H1 (cell line): ENCODE measurements at regions not wholly inside any gene's neighbourhood (a gene's known extent, or its start where the extent isn't known, plus 50 kb on each side); places are given as distances from the start of the nearest gene placed in this dataset.

Source experiments
- CEBPB ChIP-seq: IDR thresholded peaks from 2 replicates; pipeline ENCODE4 v1.6.1; 2012; ENCODE audit warnings: low read depth, low read length
- CHD7 ChIP-seq: fragments of 300-600 bp; sonication (generic); IDR thresholded peaks from 2 replicates; pipeline ENCODE4 v1.7.1; 2012; ENCODE audit warnings: low read length, moderate library complexity, mild to moderate bottlenecking, inconsistent platforms; ENCODE audit not compliant: insufficient replicate concordance
- RFX5 ChIP-seq: IDR thresholded peaks from 2 replicates; pipeline ENCODE4 v1.6.1; 2011; ENCODE audit warnings: low read depth, low read length, improper control_type of control experiment, borderline replicate concordance
- SUZ12 ChIP-seq: fragments of 200-600 bp; sonication (generic); IDR thresholded peaks from 2 replicates; pipeline ENCODE4 v1.6.1; 2012; ENCODE audit warnings: mild to moderate bottlenecking, inconsistent platforms, low read length, moderate library complexity, mixed read lengths
- TCF12 ChIP-seq: IDR thresholded peaks from 2 replicates; pipeline ENCODE4 v1.6.1; 2011; ENCODE audit warnings: low read depth, mild to moderate bottlenecking, low read length
- TEAD4 ChIP-seq: IDR thresholded peaks from 2 replicates; pipeline ENCODE4 v1.6.1; 2012; ENCODE audit warnings: low read depth, low read length, inconsistent platforms, mixed read lengths

DNA sequence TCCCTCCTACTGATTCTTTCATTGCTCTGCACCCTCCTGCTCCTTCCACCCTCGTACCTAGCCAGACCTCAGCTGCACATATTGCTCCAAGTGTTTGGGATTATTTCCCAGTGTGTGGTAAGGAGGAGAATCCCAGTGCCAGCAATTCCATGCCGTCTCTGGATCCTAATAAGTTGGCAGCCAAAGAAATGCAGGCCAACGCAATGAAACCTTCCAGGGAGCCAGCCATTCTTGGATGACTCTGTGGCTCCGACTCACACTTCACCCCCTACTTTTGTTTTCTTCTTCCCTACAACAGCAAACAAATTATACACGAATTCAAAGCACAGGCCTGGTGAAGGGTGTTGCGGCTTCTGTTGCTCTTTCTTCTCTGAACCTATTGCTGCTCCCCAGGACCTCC is 82.5 kb upstream of the SLC1A3 start (continued):
- TF ChIP-seq CHD7 (no peak), TEAD4 (no peak), CEBPB (no peak), RFX5 (no peak), SUZ12 (no peak), TCF12 (no peak)
